ENCODE measurements at regions not wholly inside any gene's neighbourhood (a gene's known extent, or its start where the extent isn't known, plus 50 kb on each side); places are given as distances from the start of the nearest gene placed in this dataset.

- TF ChIP-seq EP300 (IDR thresholded peaks at IDR 0.05) (no peak), CTCF (IDR thresholded peaks at IDR 0.05) (no peak), POLR2A (IDR thresholded peaks at IDR 0.05; ENCODE audit: low read depth) (no peak), POLR2AphosphoS5 (IDR thresholded peaks at IDR 0.05) (no peak)
Measured at GRCh38 chr5:121681229-121681855, 170.3 kb upstream of the FTMT start.
